Glomerular visceral epithelial cell (primary cell): ENCODE measurements at regions not wholly inside any gene's neighbourhood (a gene's known extent, or its start where the extent isn't known, plus 50 kb on each side); places are given as distances from the start of the nearest gene placed in this dataset.

Experiments
- DNase-seq: peaks from one replicate; pipeline ENCODE4 v3.0.0-alpha.2; 2016; ENCODE audit errors: extremely low spot score

DNA sequence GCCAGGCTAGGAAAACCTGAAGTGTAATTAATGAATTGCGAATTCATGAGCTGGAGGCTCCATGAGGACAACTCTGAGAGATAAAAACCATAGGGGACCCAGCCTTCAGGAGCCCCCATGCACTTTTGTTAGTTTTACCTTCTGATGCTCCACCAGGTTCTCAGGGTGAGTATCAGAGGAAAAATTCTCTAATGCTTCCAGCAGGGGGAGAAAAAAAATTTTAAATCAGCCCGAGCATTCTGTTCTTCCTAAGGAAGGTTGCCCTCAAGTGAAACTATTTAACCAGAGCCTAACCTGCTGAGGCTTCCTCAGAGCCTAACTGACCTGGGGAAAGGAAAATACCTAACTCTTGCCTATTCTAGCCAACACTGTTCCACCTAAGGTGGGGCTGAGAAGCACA lies 552.6 kb downstream of the PPARGC1A start:
- peak; percentile 8 for DNase-seq

GRCh38 chr4:23333946-23334878 lies 555.6 kb downstream of the PPARGC1A start:
- DNase-seq, result peak; percentile 94

- DNase-seq, result peak; percentile 87
Observed at GRCh38 chr4:23333556-23333945, 556.3 kb downstream of the PPARGC1A start.

- peak; percentile 52 for DNase-seq
Observed at GRCh38 chr4:23332313-23332712, 557.5 kb downstream of the PPARGC1A start.

DNA sequence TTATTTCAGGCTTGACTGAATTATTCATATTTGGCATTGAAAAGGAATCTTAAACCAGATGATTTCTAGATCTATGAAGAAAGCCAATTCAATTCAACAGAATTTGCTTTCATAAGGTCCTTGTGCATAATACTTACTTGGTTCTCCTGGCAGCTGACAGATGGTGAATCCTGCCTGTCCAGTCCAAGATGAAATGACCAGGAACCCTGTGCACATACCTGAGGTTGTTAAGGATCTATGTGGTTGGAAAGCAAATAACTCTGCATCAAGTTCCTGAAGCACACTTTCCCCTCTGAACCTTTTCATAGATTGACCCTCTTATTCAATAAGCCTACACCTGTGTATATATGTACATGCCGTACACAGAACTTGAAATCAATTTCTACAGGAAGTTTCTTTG lies 562.7 kb downstream of the PPARGC1A start:
- DNase-seq, result no peak

GRCh38 chr4:23324021-23324690 lies 565.7 kb downstream of the PPARGC1A start:
- peak; percentile 81 for DNase-seq

GRCh38 chr4:23323436-23323835 lies 566.4 kb downstream of the PPARGC1A start:
- DNase-seq, result no peak

GRCh38 chr4:23322732-23323131 lies 567.1 kb downstream of the PPARGC1A start:
- DNase-seq, result no peak

GRCh38 chr4:23320931-23321587 lies 568.8 kb downstream of the PPARGC1A start:
- DNase-seq, result no peak

DNA sequence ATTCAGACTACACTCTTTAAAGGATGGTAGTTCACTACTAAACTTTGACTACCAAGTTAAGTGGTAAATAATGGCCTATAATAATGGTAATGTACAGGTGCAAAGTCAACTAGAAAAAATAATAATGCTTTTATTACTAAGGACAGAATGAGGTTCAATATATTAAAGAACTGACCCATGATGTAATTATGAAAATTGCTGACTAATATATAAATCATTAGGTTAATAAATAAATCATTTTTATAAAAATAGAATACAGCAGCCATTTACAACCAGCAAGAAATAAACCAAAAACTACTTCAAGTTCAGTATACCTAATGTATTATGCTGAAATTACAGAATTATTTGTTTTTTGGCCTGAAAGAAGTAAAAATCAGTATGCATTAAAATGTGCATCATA lies 577.2 kb downstream of the PPARGC1A start:
- no peak for DNase-seq

- no peak for DNase-seq
Observed at GRCh38 chr4:23311983-23312382, 577.9 kb downstream of the PPARGC1A start.

DNA sequence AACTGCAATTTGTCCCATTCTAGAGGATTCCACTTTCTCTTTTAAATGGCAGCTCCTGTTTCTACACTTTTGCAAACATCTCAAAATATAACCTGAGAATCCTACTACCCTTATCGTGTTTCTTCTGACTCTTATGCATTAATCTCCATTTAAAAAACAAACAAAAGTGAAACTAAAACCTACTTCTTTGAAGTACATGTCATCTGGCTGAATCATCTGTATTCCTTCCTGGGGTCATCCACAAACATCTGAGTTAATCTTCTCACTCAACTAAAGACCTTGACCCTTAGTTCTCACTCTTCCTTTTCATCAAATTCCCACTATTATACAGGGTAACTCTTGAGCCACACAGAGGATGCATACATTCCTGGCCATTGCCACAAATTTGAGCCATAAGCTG lies 584.8 kb downstream of the PPARGC1A start:
- peak; percentile 30 for DNase-seq

- DNase-seq, result no peak
Observed at GRCh38 chr4:23298371-23298770, 591.5 kb downstream of the PPARGC1A start.

GRCh38 chr4:23297327-23297726 lies 592.5 kb downstream of the PPARGC1A start:
- no peak for DNase-seq

DNA sequence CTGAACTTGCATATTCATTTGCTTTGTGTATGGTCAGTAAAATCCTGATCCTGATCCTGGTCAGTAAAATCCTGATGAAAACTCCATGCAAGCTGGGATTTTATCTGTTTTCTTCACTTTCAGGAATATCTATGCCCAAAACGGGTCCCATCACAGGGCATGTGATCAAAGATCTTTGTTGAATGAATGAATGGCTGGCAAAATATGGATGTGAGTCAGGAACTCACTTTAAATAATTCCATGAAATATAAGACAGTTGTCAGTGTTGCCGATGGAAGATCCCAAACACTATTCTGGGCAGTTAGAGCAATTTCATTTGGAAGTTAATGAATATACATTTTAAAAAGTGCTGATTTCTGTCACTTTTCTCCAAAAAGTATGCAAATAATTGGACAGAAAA lies 598.4 kb downstream of the GBA3 start:
- DNase-seq, result no peak

DNA sequence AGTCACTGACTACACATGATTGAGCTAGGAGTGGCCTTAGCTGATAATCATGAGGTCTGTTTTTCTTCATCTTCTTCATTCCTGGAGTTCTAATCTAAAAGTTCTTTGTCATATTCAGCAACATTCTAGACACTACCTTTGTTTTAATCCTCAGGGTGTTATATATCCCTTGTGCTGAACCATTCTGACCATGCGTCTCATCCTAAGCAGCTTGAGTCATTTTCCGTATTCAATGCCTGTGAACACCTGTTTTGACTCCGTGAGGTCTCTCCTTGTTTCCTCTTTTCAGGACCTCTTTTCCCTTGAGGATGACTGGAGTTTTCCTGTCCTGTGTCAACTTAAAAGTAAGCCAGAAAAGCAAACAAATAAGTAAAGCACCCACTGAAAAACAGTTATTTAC lies 597.9 kb downstream of the GBA3 start:
- peak; percentile 33 for DNase-seq

- no peak for DNase-seq
Observed at GRCh38 chr4:23279377-23279986, 586.7 kb downstream of the GBA3 start.

DNA sequence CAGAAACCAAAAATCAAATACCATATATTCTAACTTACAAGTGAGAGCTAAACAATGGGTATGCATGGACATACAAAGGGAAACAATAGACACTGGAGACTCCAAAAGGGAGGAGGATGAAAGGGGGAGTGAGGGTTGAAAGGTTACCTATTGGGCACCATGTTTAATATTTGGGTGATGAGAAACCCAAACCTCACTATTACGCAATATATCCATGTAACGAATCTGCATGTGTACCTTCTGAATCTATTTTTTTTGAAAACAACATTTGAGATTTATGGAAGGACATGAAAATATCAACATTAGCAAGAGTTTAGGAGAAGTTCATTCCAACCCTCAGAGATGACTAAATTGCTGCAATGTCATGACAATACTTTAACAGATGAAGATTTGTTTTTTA lies 586.1 kb downstream of the GBA3 start:
- DNase-seq, result no peak

- no peak for DNase-seq
Observed at GRCh38 chr4:23276076-23276475, 583.3 kb downstream of the GBA3 start.

GRCh38 chr4:23269566-23269965 lies 576.8 kb downstream of the GBA3 start:
- no peak for DNase-seq

DNA sequence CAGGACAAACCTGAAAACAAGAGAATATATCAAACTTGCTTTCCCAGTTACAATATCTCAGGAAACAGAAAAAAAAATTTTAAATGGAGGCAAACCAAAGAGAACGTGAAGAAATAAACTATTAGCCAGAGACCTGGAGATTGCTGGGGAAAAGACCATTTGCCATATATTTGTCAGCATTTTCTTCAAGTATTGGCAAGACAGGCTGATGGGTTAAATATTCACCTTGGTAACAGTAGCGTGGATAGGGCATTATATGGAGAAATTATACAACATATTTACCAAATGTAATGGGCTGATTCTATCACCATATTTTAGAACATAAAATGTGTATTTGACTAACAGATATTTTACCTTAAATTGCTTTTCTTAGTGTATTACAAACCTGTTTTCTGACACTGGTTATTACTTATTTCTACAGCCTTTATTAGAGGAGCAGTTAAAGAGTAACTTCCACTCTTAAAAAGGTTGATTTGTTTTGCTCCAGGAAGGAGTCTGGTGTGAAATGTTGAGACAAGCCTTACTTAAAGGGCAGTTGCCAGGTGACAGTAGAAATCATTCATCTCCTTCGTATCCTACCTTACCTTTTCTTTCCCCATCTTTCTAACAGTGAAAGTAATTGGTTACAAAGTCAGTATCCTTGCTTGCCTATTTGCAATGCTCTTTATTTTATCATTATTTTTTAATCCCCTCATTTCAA lies 575.5 kb downstream of the GBA3 start:
- no peak for DNase-seq

GRCh38 chr4:23266401-23266800 lies 573.7 kb downstream of the GBA3 start:
- no peak for DNase-seq
